ENCODE measurements at regions not wholly inside any gene's neighbourhood (a gene's known extent, or its start where the extent isn't known, plus 50 kb on each side); places are given as distances from the start of the nearest gene placed in this dataset.
A peak's percentile ranks its signal among the peaks of the same experiment; 100 is the strongest.
"Not testable (repeated sequence)": the region's sequence is repeated elsewhere in the genome, so short reads cannot be mapped to it uniquely, and the experiment has no call there.

- no peak for DNase-seq
Observed at GRCh38 chr7:81170291-81170690, 251.4 kb upstream of the SEMA3C start.

- DNase-seq: no peak
Observed at GRCh38 chr7:81167934-81168333, 249.1 kb upstream of the SEMA3C start.

DNA sequence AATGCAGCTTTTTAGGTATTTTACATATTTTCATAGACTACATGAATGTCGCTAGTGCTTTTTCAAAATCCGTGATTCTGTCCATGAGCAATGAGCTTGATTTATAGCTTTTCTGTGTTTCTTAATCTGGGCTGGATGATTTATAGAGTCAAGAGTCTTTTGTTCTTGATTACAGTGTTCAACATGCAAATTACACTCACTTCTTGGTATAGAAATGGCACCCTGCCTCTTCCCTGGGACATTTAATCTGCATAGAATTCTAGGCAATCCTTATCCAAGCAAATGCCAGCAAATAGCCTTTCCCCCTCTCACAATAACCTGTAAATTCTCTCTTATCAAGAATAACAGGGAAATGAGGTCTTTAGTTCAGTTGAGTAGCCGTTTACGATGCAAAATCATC is 246.2 kb upstream of the SEMA3C start:
- DNase-seq: no peak

DNA sequence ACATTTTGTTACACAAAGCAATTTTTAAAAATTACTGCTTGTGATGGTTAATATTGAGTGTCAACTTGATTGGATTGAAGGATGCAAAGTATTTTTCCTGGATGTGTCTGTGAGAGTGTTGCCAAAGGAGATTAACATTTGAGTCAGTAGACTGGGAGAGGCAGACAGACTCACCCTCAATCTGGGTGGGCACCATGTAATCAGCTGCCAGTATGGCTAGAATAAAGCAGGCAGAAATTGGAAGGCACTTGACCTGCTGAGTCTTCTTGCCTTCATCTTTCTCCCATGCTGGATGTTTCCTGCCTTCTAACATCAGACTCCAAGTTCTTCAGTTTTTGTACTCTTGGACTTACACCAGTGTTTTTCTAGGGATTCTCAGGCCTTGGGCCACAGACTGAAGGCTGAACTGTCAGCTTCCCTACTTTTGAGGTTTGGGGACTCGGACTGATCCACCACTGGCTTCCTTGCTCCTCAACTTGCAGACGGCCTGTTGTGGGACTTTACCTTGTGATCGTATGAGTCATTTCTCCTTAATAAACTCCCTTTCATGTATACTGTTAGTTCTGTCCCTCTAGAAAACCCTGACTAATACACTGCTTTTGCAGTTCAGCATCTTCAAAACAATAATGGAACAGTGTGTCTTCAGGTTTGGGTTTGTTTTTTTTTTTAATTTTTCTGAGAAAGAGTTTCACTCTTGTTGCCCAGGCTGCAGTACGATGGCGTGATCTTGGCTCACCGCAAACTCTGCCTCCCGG is 244.1 kb upstream of the SEMA3C start:
- no peak for DNase-seq

GRCh38 chr7:81162234-81162633 is 243.4 kb upstream of the SEMA3C start:
- no peak for DNase-seq

- DNase-seq: no peak
Observed at GRCh38 chr7:81161451-81162075, 242.7 kb upstream of the SEMA3C start.

GRCh38 chr7:81159402-81159801 is 240.6 kb upstream of the SEMA3C start:
- no peak for DNase-seq

DNA sequence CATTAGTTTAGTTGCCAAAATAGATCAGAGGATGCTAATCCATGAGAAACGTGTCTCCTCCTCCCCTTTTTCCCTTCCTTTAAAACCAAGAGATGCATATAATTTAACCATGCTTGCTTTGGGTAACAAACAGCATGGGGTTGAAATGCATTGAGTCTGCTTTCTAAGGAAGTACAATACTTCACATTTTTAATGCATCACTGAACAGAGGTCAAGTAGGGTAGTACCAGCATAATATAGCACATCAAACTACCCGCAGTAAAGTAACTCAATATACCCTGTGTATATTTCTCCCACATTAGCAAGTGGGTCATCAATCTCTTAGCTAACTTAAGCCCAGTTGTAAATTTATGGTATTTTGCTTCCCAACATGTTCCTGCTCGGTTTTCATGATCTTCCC is 239.3 kb upstream of the SEMA3C start:
- no peak for DNase-seq

- DNase-seq: no peak
Observed at GRCh38 chr7:81155654-81156373, 237.0 kb upstream of the SEMA3C start.

DNA sequence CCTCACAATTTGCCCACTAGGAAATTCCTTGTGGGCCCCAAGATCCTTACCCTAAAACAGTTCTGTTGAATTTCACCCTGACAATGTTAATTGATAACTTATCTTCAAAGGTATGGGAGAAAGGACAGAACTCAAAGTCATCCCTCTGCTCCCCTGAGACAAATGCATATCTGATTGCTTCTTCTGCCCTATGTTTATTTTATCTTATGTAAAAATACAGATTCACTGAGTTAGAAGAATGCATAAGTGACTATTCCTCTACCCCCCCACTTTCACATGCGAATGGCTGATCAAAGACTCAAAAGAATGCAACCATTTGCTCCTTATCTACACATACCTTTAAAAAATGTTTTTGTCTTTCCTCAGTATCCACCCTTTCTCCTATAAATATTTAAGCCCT is 235.7 kb upstream of the SEMA3C start:
- DNase-seq: no peak

DNA sequence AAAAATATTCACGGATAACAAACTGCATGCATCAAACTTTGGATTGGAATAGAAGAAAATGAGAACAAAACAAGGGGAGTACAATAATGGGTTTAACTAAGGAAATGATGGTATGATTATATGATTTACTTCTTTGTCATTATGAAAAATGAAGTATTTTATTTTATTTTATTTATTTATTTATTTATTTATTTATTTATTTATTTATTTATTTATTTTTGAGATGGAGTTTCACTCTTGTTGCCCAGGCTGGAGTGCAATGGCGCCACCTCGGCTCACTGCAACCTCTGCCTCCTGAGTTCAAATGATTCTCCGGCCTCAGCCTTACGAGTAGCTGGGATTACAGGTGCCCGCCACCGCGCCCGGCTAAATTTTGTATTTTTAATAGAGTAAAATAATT is 234.1 kb upstream of the SEMA3C start:
- DNase-seq: not testable (repeated sequence)

DNA sequence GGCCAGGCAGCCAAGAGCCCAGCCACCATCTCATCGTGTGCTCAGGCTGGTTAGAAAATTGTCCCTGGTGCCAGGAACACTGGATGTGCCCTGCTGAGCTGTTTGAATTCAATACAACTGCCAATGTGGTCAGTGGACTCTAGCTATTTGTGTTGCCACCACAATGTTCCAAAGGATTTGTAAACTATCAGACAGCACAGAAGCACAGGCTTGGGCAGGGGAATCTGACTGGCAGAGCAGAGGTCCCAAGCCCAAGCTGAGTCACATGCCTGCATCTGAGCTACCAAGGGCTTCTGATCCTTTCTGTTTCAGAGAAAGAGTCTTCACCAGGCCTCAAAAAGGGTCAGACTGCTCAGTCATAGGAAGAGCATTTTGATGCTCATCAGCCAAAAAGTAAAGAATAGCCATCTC is 232.1 kb upstream of the SEMA3C start:
- DNase-seq: no peak

DNA sequence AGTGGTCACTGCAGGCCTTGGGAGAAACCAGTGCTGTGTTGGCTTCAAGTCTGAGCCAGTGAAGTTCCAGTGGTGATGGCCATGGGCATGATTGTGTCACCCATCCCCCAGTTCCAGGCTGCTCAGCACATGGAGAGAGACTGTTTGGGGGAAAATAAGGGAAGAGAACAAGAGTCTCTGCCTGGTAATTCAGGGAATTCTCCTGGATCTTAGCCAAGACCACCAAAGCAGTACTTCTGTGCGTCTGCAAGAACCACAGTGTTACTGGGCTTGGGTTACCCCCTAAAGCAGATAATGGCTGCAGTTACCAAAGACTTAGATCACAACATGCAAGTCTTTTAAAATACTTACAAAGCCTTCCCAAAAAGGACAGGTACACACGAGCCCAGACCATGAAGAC is 225.0 kb upstream of the SEMA3C start:
- no peak for DNase-seq

DNA sequence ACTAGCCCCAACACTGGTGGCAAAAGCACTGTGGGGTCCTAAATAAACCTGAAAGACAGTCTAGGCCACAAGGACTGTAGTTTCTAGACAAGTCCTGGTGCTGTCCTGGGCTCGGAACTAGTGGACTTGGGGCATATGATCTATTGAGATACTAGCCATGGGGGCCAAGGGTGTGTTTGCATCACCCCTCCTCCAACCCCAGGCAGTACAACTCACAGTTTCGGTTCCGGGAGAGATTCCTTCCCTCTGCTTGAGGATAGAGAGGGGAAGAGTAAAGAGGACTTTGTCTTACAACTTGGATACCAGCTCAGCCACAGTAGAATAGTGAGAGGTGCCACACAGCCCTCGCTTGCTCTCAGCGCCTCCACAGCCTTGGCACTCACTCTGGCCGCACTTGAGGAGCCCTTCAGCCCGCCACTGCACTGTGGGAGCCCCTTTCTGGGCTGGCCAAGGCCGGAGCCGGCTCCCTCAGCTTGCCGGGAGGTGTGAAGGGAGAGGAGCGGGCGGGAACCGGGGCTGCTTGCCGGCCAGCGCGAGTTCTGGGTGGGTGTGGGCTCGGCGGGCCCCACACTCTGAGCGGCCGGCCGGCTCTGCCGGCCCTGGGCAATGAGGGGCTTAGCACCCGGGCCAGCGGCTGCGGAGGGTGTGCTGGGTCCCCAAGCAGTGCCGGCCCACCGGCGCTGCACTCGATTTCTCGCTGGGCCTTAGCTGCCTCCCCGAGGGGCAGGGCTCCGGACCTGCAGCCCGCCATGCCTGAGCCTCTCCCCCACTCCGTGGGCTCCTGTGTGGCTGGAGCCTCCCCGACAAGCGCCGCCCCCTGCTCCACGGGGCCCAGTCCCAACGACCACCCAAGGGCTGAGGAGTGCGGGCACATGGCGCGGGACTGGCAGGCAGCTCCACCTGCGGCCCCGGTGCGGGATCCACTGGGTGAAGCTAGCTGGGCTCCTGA is 222.7 kb upstream of the SEMA3C start:
- peak; percentile 25 to 49 for DNase-seq

GRCh38 chr7:81140775-81141174 is 221.9 kb upstream of the SEMA3C start:
- peak; percentile 81 to 83 for DNase-seq

DNA sequence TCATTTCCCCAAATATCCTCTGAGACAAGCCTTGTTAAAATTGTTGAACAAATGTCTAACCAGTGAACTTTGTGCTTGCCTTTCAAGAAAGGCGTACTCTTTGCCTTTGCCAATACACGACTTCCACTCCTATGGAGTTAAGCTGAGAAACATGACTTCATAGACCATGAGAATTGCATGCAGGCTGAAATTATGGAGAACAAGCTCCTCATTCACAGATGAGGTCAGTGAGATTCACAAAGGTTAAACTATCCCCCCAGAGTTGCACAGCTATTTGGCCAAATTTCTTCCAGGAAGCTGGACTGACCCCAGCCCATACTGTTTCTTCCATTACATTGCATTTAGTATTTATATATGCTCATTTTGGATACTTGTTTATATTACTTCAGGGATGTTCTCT is 221.4 kb upstream of the SEMA3C start:
- DNase-seq: peak; percentile 63 to 83

DNA sequence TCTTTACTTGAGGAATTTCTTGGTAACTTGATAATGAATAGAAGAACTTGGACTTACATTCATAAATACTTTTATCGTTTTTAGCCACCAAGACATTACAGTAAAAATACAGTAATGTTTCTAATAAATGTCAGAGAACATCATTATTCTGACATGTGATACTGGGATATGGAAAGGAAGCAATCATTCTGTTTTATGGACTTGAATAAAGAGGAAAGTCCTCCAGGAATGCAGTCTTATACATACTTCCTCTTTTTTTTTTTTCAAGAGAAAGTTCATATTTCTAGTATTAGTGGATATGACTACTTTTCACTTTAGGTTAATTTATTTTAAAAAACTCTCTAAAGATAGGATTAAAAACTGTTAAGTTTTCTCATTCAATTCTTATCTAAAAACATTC is 220.0 kb upstream of the SEMA3C start:
- DNase-seq: peak in 1 of 2 donors; percentile 28

- no peak for DNase-seq
Observed at GRCh38 chr7:81135324-81135723, 216.5 kb upstream of the SEMA3C start.

- no peak for DNase-seq
Observed at GRCh38 chr7:81128011-81128410, 209.2 kb upstream of the SEMA3C start.

DNA sequence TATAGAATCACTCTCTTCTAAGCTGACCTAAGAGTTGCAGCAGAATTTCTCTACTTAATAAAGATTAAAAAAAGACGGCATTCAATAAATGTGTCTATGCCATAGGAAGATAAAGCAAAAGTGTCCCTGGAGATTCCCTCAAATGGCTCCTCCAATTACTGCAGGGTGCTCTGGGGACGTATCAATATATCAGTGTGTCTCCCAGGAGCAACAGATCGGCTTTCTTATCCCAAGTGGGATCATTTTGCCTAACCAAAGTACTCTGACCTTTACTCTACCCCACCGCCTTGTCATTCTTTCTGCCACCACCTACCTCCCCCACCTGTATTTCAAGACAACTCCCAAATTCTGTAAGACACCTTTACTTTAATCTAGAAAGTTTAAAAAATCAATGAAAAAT is 202.0 kb upstream of the SEMA3C start:
- DNase-seq: no peak

DNA sequence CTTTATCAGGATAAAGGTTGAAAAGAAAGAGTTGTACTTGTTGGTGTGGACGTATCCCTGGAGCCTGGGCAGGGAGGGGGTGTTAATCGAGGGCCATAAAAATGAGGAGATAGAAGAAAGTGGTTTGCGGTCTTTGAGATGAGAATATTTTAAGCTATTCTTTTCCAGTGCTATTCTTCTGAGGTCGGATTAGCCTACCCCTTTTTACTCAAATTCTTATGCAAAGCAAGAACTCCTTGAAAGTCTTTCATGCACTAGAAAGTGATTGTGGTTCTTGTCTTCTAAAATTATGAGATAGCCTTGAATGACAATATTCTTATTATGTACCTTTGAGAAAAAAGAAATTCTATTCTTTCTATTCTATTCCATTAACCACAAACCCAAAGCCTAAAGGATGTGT is 201.3 kb upstream of the SEMA3C start:
- no peak for DNase-seq

- DNase-seq: no peak
Observed at GRCh38 chr7:81114633-81115032, 195.8 kb upstream of the SEMA3C start.

GRCh38 chr7:81112731-81113130 is 193.9 kb upstream of the SEMA3C start:
- DNase-seq: no peak

All from inflammatory macrophage (primary cell).